ENCODE measurements at regions not wholly inside any gene's neighbourhood (a gene's known extent, or its start where the extent isn't known, plus 50 kb on each side); places are given as distances from the start of the nearest gene placed in this dataset.

GRCh38 chr1:184297244-184297750, 89.5 kb upstream of the C1orf21 start:
- TF ChIP-seq TAF1 (IDR thresholded peaks at IDR 0.05; ENCODE audit: low read depth) (no peak), EP300 (conservative IDR thresholded peaks at IDR 0.05; ENCODE audit: poor library complexity, severe bottlenecking) (no peak), EZH2 (IDR thresholded peaks at IDR 0.05; ENCODE audit: borderline replicate concordance, insufficient read depth, low read length, poor library complexity, severe bottlenecking) (no peak), MXI1 (conservative IDR thresholded peaks at IDR 0.05; ENCODE audit: poor library complexity, severe bottlenecking) (no peak), POLR2AphosphoS5 (IDR thresholded peaks at IDR 0.05) (no peak), SMC3 (conservative IDR thresholded peaks at IDR 0.05; ENCODE audit: poor library complexity) (no peak), REST (IDR thresholded peaks at IDR 0.05; ENCODE audit: borderline replicate concordance) (no peak), RAD21 (conservative IDR thresholded peaks at IDR 0.05) (no peak)
- TF ChIP-seq, protein P1, sequence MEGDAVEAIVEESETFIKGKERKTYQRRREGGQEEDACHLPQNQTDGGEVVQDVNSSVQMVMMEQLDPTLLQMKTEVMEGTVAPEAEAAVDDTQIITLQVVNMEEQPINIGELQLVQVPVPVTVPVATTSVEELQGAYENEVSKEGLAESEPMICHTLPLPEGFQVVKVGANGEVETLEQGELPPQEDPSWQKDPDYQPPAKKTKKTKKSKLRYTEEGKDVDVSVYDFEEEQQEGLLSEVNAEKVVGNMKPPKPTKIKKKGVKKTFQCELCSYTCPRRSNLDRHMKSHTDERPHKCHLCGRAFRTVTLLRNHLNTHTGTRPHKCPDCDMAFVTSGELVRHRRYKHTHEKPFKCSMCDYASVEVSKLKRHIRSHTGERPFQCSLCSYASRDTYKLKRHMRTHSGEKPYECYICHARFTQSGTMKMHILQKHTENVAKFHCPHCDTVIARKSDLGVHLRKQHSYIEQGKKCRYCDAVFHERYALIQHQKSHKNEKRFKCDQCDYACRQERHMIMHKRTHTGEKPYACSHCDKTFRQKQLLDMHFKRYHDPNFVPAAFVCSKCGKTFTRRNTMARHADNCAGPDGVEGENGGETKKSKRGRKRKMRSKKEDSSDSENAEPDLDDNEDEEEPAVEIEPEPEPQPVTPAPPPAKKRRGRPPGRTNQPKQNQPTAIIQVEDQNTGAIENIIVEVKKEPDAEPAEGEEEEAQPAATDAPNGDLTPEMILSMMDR (IDR thresholded peaks at IDR 0.05; ENCODE audit: poor library complexity, severe bottlenecking), result no peak
- H3K4me2 ChIP-seq (ENCODE audit: low read length), result no peak overlapping the region

DNA sequence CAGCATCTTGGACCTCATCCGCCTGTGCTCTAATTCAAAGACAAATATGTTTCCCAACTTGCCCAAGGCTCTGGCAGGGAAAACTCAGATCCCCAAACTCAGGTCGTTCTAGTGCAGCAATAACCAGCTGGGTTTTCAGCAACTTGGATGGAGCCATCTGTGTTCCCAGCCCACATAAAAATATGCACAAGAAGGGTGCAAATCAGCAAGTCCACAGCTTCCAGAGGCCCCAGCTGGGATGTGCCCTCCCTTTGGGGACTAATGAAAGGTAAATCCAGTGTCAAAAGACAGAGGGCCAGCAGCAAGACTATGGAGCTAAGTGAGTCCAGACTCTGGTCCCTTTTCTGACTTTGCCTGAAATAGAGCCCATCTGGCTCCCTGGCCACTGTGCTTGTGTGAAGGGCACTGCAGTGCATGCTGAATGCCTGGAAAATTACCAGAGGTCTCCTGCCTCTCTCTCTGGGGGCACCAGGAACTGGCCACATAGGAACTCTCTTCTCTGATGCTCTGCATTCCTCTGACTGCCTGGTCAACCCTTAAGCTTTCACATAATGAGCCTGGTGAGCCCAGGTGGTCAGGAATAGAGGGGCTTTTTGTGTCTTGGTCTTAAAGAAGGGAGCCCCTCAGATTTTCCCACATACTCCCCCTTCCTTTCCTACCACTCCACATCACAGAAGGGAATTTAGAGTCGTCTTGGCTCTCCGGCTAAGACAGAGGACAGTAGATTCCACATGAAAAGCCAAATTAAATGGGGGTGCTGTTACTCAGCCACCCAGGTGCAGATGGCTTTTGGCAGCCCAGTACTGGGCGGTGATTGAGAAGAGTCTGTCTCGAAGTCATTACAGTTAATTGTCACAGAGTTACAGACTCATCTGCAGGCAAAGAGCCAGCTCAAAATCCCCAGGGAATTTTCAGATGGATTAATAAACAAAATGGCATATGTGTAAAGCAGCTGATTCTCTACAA, 88.1 kb upstream of the C1orf21 start:
- Histone ChIP-seq H4K20me1 (ENCODE audit: insufficient read depth) (no peaks in the 10 kb centered on the region), H3F3A (ENCODE audit: insufficient read depth, low read length, poor library complexity, severe bottlenecking) (no peaks in the 10 kb centered on the region), H3K9me3 (ENCODE audit: low read length) (no peaks in the 10 kb centered on the region), H2AFZ (ENCODE audit: low read depth, low read length) (no peak overlapping the region), H3K9me2 (ENCODE audit: insufficient read depth, low read length) (no peaks in the 10 kb centered on the region), H3K27ac (ENCODE audit: low read length) (no peak overlapping the region), H3K9ac (ENCODE audit: low read length) (no peak overlapping the region), H3K36me3 (ENCODE audit: insufficient read depth, low read length) (no peaks in the 10 kb centered on the region), H3K79me2 (replicated peaks; ENCODE audit: insufficient read depth, low read length) (no peaks in the 10 kb centered on the region), H3K27me3 (ENCODE audit: insufficient read depth, low read depth, low read length) (no peaks in the 10 kb centered on the region), H3K4me3 (ENCODE audit: low read length) (no peak overlapping the region), H3K4me2 (ENCODE audit: low read length) (no peak overlapping the region)
- TF ChIP-seq MXI1 (conservative IDR thresholded peaks at IDR 0.05; ENCODE audit: poor library complexity, severe bottlenecking) (no peak), RAD21 (conservative IDR thresholded peaks at IDR 0.05) (no peak), EP300 (conservative IDR thresholded peaks at IDR 0.05; ENCODE audit: poor library complexity, severe bottlenecking) (no peak), SMC3 (conservative IDR thresholded peaks at IDR 0.05; ENCODE audit: poor library complexity) (no peak), TAF1 (IDR thresholded peaks at IDR 0.05; ENCODE audit: low read depth) (no peak), EZH2 (IDR thresholded peaks at IDR 0.05; ENCODE audit: borderline replicate concordance, insufficient read depth, low read length, poor library complexity, severe bottlenecking) (no peak), POLR2AphosphoS5 (IDR thresholded peaks at IDR 0.05) (no peak), REST (IDR thresholded peaks at IDR 0.05; ENCODE audit: borderline replicate concordance) (no peak)
- TF ChIP-seq, protein P1 (IDR thresholded peaks at IDR 0.05; ENCODE audit: poor library complexity, severe bottlenecking), result no peak

More at GRCh38 chr1:184297244-184297750, 89.5 kb upstream of the C1orf21 start:
- Histone ChIP-seq H4K20me1 (ENCODE audit: insufficient read depth) (no peaks in the 10 kb centered on the region), H3K4me3 (ENCODE audit: low read length) (no peak overlapping the region), H3K9me2 (ENCODE audit: insufficient read depth, low read length) (no peaks in the 10 kb centered on the region), H3K36me3 (ENCODE audit: insufficient read depth, low read length) (no peaks in the 10 kb centered on the region), H3K9me3 (ENCODE audit: low read length) (no peaks in the 10 kb centered on the region), H2AFZ (ENCODE audit: low read depth, low read length) (no peak overlapping the region), H3F3A (ENCODE audit: insufficient read depth, low read length, poor library complexity, severe bottlenecking) (no peaks in the 10 kb centered on the region), H3K9ac (ENCODE audit: low read length) (no peak overlapping the region), H3K27me3 (ENCODE audit: insufficient read depth, low read depth, low read length) (no peaks in the 10 kb centered on the region), H3K79me2 (replicated peaks; ENCODE audit: insufficient read depth, low read length) (no peaks in the 10 kb centered on the region), H3K27ac (ENCODE audit: low read length) (no peak overlapping the region)

Measured in neural cell (in vitro differentiated cells).